HT1080 (cell line): ENCODE measurements at regions not wholly inside any gene's neighbourhood (a gene's known extent, or its start where the extent isn't known, plus 50 kb on each side); places are given as distances from the start of the nearest gene placed in this dataset.
"Not testable (repeated sequence)": the region's sequence is repeated elsewhere in the genome, so short reads cannot be mapped to it uniquely, and the experiment has no call there.

ENCODE experiments used
- DNase-seq: peaks from one replicate; pipeline ENCODE4 v3.0.0-alpha.2; 2015; ENCODE audit warnings: low read depth

- DNase-seq = no peak
These were observed 106.8 kb upstream of the PHACTR1 start for GRCh38 chr6:12609751-12610150.

- no peak for DNase-seq
These were observed 105.7 kb upstream of the PHACTR1 start for GRCh38 chr6:12610862-12611261.

- DNase-seq = no peak
These were observed 102.8 kb upstream of the PHACTR1 start for GRCh38 chr6:12613811-12614210.

- DNase-seq = no peak
These were observed 102.1 kb upstream of the PHACTR1 start for GRCh38 chr6:12614456-12614855.

- no peak for DNase-seq
These were observed 98.3 kb upstream of the PHACTR1 start for GRCh38 chr6:12618296-12618695.

- no peak for DNase-seq
These were observed 94.8 kb upstream of the PHACTR1 start for GRCh38 chr6:12621754-12622153.

- no peak for DNase-seq
These were observed 94.0 kb upstream of the PHACTR1 start for GRCh38 chr6:12622566-12622965.

GRCh38 chr6:12624142-12624837, 92.3 kb upstream of the PHACTR1 start:
- DNase-seq = no peak

GRCh38 chr6:12627053-12627452, 89.5 kb upstream of the PHACTR1 start:
- no peak for DNase-seq

GRCh38 chr6:12628327-12628726, 88.2 kb upstream of the PHACTR1 start:
- DNase-seq = no peak

- not testable (repeated sequence) for DNase-seq
These were observed 82.8 kb upstream of the PHACTR1 start for GRCh38 chr6:12633746-12634145.

GRCh38 chr6:12635375-12635774, 81.2 kb upstream of the PHACTR1 start:
- DNase-seq = no peak

GRCh38 chr6:12635813-12636212, 80.8 kb upstream of the PHACTR1 start:
- DNase-seq = no peak

- DNase-seq = no peak
These were observed 80.2 kb upstream of the PHACTR1 start for GRCh38 chr6:12636336-12636735.

- DNase-seq = peak; percentile 88
These were observed 78.5 kb upstream of the PHACTR1 start for GRCh38 chr6:12637960-12638641.

- DNase-seq = no peak
These were observed 76.1 kb upstream of the PHACTR1 start for GRCh38 chr6:12640438-12640837.

GRCh38 chr6:12641785-12642184, 74.8 kb upstream of the PHACTR1 start:
- DNase-seq = not testable (repeated sequence)

GRCh38 chr6:12645941-12646340, 70.6 kb upstream of the PHACTR1 start:
- DNase-seq = no peak

- DNase-seq = no peak
These were observed 68.4 kb upstream of the PHACTR1 start for GRCh38 chr6:12648171-12648570.

- no peak for DNase-seq
These were observed 67.2 kb upstream of the PHACTR1 start for GRCh38 chr6:12649325-12649724.

- DNase-seq = no peak
These were observed 63.1 kb upstream of the PHACTR1 start for GRCh38 chr6:12653486-12653885.

GRCh38 chr6:12654107-12654506, 62.5 kb upstream of the PHACTR1 start:
- DNase-seq = no peak

- DNase-seq = no peak
These were observed 62.1 kb upstream of the PHACTR1 start for GRCh38 chr6:12654514-12654913.
